ENCODE measurements at regions not wholly inside any gene's neighbourhood (a gene's known extent, or its start where the extent isn't known, plus 50 kb on each side); places are given as distances from the start of the nearest gene placed in this dataset.

DNA sequence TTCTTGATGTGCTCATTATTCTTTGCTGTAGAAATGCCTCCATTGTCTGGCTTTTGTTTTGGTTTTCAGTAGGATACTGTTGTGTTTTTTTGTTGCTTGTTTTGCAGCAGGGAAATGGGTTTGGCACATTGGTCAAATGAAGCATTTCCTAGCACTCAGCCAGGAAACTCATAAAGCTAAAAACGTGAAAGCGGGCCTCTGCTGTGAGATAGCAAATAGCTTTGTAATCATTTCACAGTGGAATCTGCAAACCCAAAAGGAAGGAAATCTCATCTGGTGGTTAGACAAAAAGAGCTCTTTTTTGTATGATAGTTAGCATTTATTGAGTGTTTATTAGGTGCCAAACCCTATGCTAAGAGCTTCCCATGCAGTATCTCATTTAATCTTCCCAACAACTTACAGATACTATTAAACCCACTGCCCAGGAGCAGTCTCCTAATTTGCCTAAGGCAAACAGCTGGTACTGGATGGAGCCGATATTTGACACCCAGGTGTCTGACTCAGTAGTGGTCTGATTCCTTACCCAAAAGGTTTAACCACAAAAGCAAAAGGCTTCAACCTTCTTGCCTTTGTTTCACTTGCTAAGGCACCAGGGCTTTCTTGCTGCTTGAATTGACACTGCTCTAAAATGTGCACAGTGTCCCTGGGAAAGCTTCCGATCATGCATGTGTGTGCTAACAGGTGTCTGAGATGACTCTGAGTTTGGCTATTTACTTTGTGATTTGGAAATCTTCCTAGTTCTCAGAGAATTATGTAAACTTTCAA is 527.9 kb upstream of the MDFIC2 start:
- DNase-seq, result no peak

- no peak for DNase-seq
These were observed 521.0 kb upstream of the MDFIC2 start for GRCh38 chr3:70833239-70833960.

- DNase-seq, result no peak
These were observed 520.4 kb upstream of the MDFIC2 start for GRCh38 chr3:70832834-70833205.

DNA sequence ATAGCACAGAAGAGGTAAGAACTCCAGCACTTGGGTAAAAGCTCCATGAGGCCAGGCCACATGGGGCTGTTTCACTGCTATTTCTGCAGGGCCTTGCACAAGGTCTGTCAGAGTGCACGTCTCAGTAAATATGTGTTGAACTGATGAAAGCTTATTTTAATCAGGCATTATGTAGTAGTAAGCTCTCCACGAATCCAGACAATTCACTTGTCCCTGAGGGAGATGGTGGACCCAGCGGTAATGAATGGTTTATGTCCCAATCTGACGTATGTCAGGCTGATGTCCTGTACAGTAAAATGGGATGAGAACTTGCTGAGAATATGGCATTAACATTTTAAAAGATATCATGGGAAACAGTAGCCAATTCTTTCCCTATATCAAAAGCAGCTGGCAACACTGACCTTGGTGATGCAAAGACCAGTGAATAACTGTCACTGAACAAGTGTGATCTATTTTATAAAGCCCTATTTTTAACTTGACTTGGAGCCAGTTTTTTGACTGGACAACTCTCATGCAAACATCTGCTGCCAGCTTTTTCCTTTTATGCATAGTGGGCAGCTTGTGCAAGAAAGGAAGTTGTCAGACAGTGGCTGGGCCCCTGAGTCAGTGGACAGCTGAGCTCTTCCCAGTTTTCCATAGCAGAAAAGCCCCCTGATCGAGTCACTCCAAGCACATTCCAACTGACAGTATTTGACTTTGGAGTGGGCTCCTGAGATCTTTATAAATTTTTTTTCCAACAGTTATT is 519.8 kb upstream of the MDFIC2 start:
- no peak for DNase-seq

- DNase-seq, result no peak
These were observed 516.7 kb upstream of the MDFIC2 start for GRCh38 chr3:70829092-70829491.

- DNase-seq, result no peak
These were observed 512.3 kb upstream of the MDFIC2 start for GRCh38 chr3:70824773-70825172.

DNA sequence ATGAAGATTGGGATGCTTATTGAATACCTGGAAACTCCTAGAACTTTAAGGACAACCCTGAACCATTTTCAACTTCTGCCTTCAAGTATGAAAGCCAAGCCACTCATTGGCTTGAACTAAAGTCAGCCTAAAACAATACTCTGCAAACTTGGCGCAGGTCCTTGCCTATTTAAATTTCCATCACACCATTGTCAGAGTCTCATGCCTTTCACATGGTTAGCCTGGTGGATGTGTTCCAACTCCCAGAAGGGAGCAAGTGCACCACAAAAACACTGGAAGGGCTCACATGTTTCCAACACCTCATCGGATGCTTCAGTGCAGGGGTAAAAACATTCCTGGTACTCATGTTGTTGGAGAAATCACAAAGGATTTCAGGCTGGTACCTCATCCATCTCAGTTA is 511.6 kb upstream of the MDFIC2 start:
- DNase-seq, result no peak

- no peak for DNase-seq
These were observed 511.2 kb upstream of the MDFIC2 start for GRCh38 chr3:70823622-70824021.

GRCh38 chr3:70822669-70823068 is 510.2 kb upstream of the MDFIC2 start:
- DNase-seq, result no peak

DNA sequence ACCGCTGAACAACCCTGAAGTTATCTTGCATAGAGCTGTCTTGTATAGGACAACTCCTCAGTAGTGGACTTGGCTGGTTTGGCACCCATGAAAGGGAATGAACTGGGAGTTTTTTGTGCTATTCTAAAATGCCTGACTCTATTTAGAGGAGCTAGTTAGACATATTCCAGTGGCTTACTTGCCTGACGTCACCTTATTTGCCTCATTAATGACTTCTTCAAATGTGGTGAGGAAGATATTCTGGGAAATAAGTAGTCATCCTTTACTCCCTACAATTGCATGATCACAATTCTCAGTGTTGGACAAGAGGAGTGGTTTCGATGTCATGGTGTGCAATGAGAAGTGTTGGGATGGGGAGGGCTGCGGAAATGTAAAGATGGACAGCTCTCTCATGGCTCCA is 509.2 kb upstream of the MDFIC2 start:
- no peak for DNase-seq

DNA sequence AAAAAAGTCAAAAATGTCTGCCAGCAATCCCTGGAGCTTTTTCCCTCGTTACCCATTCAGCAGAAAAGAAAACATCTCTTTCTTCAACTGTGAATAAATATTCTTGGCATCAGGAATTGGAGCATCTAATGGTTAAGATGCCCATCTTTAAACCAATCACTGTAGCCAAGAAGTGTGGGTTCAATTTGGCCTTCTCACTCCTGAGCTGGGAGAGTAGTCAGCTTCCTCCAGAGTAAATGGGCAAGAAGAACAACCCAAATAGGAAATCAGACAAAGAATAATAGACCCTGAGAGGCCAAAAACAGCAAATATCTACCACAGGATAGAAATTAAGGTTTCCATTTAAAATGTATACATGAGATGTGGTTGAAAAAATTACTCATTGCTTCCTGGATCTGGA is 508.0 kb upstream of the MDFIC2 start:
- DNase-seq, result no peak

DNA sequence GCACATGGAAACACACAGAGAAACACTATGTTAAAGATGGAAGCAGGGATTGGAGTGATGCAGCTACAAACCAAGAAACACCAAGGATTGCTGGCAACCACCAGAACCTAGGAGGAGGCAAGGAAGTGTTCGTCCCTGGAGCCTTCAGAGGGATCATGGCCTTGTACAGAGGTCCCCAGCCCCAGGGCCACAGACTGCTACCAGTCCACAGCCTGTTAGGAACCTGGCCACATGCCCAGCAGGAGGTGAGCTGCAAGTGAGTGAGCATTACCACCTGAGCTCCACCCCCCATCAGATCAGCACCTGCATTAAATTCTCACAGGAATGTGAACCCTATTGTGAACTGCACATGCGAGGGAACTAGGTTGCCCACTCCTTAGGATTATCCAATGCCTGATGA is 505.7 kb upstream of the MDFIC2 start:
- DNase-seq, result no peak

DNA sequence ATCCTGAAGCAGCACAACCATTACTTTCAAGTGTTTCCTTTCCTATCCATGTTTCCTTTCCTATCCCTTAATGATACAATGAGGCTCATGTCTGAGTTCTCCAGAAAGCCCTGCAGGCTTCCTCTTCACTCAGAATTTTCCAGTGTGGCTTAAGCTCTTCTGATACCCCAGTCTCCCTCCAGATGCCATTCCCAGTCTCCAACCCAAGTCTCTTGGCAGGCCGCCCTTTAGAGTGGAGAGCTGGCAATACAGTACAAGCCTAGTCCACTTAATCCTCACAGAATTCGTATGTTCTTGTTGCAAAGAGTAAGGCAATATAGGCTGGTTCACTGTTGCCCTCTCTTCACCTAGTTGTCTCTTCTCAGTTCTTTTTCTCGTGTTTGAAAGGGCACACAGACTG is 503.9 kb upstream of the MDFIC2 start:
- no peak for DNase-seq

- no peak for DNase-seq
These were observed 503.4 kb upstream of the MDFIC2 start for GRCh38 chr3:70815817-70816216.

DNA sequence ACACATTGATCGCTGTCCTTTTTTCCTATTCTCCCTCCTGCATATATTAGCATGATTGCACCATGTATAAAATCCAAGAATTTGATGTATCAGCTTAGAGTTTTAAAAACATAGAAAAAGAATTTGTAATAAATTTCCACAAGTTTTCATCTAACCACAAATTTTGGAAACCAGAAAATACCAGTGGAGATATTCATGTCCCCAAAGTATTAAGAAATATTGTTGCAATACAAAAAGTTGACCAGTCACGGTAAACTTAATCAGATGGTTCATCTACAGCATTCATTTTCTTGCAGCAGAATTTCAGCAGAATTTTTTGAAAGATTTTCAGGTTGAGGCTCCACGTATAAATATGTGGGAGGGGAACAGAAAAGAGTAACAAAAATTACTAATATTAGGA is 500.9 kb upstream of the MDFIC2 start:
- DNase-seq, result no peak

DNA sequence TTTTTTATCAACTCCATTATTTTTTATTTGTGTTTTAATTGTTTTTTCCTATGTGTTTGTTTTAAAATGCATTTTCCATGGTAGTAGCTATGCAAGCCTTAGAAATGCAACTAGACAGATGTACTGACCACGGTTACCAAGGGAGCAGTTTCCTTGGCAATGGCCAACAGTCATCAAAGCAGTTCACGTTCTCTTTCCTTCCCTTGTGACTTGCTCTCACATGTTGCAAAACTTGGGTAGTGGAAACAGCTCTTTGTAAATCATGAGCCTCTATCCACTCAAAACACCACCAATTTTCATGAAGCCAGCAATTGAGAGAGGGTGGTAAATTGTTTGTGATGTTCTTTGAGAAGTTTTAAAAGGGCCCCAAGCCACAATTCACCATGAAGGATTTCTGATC is 499.4 kb upstream of the MDFIC2 start:
- DNase-seq, result no peak

GRCh38 chr3:70808881-70809280 is 496.4 kb upstream of the MDFIC2 start:
- no peak for DNase-seq

GRCh38 chr3:70806556-70806955 is 494.1 kb upstream of the MDFIC2 start:
- DNase-seq, result no peak

DNA sequence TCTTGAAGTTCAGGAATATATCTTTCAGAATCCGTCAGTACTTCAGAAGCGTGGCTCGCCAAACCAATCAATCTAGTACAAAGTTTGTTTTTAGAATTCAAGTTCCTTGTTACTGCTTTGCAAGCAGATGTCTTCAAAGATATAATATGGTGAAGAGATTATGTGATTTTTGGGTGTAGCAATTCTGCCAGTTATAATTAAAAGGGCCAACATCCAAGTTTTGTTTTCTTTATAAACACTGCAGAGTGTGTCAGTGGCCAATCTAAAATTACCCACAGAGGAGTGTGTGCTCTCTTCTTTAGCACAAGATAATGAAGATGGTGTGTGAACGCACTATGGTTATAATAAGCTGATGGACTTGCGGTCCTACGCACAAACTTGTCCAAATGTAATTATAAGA is 493.6 kb upstream of the MDFIC2 start:
- no peak for DNase-seq

DNA sequence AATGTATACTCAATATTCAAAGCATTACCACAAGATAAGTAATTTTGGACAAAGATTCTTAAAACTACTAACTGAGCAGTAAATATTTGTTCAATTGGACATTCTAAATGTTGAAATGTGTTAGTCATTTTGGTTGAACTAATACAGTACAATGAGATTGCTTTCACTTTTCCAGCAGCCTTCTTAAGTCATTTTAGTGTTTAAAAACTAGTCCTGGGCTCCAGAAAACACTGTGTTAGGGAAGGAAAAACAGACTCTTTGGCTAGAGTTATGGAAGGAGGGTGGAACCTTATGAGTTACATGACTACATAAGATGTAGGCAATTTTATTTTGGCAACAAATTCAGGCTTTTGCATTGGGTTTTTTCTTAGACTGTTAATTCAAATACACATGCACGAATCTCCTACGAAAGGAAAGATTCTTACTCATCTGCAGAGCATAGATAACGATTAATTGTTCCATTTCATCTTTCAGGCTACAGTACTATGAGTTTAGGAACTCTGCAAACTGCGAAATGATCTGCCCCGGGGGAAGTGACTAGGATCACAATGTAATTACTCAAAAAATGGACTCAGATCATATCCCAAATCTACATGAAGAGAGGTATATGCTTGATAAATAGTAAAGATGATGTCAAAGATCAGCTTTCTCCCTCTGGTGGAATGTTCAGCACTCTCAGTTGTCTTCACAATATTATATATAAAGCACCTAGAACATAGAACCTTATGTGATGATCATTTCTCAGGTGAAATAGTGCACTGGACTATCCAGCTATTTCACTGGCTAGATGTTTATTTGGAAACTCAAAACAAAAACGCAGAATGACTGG is 492.8 kb upstream of the MDFIC2 start:
- DNase-seq, result no peak

GRCh38 chr3:70803891-70804290 is 491.5 kb upstream of the MDFIC2 start:
- no peak for DNase-seq

- DNase-seq, result no peak
These were observed 490.9 kb upstream of the MDFIC2 start for GRCh38 chr3:70803319-70803718.

- DNase-seq, result no peak
These were observed 488.5 kb upstream of the MDFIC2 start for GRCh38 chr3:70800951-70801350.
